ENCODE measurements at regions not wholly inside any gene's neighbourhood (a gene's known extent, or its start where the extent isn't known, plus 50 kb on each side); places are given as distances from the start of the nearest gene placed in this dataset.

DNA sequence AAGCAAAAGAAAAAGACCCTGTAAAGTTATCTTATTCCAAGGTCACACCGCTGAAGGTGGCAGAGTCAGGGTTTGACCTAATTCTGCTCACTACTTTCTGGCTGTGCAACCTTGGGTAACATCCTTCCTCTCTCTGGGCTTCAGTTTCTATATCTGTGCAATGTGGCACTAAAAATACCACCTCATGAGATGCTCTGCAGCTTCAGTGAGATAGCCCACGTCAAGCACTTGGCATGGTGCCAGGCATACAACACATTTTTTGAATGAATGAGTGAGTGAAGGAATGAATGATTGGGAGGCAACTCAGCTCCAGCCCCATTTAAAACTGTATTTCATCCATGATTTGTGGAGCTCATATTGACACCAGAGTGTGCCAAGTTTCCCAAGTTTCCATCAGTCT lies 62.3 kb downstream of the FOXI1 start:
- TF ChIP-seq, protein P1, sequence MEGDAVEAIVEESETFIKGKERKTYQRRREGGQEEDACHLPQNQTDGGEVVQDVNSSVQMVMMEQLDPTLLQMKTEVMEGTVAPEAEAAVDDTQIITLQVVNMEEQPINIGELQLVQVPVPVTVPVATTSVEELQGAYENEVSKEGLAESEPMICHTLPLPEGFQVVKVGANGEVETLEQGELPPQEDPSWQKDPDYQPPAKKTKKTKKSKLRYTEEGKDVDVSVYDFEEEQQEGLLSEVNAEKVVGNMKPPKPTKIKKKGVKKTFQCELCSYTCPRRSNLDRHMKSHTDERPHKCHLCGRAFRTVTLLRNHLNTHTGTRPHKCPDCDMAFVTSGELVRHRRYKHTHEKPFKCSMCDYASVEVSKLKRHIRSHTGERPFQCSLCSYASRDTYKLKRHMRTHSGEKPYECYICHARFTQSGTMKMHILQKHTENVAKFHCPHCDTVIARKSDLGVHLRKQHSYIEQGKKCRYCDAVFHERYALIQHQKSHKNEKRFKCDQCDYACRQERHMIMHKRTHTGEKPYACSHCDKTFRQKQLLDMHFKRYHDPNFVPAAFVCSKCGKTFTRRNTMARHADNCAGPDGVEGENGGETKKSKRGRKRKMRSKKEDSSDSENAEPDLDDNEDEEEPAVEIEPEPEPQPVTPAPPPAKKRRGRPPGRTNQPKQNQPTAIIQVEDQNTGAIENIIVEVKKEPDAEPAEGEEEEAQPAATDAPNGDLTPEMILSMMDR (IDR thresholded peaks at IDR 0.05): no peak
- TF ChIP-seq POLR2A (IDR thresholded peaks at IDR 0.05): no peak

Measured in right lobe of liver (tissue), 4 donors.